GM19467 (cell line): ENCODE measurements at regions not wholly inside any gene's neighbourhood (a gene's known extent, or its start where the extent isn't known, plus 50 kb on each side); places are given as distances from the start of the nearest gene placed in this dataset.

ENCODE experiments used
- ATAC-seq: cut with Tn5 transposase; IDR thresholded peaks from one replicate; pipeline ENCODE4 v1.9.1; 2021; ENCODE audit warnings: mild to moderate bottlenecking, moderate library complexity; ENCODE audit not compliant: unreplicated experiment

DNA sequence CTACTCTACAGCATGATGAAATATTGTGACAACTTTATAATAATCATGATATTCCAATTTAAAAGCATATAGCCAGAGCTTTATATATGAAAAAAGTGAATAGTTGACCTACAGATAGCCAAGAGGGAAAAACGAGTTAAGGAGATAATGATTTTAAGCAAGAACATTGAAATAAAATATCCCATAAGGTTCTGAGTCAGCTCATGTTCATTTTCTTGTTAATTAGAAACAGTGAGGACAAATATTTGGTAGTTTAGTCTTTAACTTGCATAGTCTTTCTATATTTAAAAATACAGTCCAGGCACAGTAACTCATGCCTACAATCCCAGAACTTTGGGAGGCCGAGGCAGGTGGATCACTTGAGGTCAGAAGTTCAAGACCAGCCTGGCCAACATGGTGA lies 55.8 kb upstream of the CDH6 start:
- no peak for ATAC-seq

- no peak for ATAC-seq
Measured at GRCh38 chr5:31135542-31135941, 57.9 kb upstream of the CDH6 start.

DNA sequence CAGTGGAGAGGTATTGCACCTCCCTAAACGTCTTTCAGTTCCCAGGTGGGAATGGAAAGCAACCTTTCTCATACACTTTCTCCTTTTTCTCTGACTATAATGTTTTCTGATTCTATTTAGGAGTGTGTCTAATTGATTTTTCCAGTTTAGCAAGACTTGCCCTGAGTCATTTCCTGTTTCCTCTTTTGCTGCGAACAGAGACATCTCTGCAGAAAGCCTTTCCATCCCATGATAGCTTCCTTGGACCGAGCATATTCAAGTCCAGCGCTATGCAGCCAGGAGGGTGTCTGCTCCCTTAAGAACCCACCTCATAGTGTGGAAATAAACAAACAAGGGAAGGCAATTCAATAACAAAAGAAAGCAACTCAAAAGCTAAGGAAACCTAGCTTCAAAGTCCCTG lies 60.0 kb upstream of the CDH6 start:
- ATAC-seq: no peak

DNA sequence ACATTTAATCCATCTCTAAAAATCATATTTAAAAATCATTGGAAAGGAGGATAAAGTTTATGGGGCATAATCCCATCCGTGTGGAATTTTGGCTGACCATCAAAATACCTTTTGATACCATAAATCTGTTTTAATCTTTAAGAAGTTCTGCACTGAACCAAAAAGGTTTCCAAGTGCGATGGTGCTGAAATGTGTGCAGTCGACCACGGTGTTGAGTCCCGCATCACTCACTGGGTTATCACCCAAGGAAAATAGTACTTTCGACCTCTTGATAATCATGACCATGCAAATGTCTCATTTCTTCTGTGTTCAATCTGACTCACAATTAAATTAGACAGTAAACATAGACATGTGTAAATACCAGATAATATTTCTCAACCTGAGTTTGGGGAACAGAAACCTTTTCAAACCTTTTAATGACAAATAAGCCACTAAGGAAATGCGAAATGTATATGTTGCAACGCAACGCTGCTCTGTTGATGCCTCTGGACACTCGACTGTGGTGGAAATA lies 62.0 kb upstream of the CDH6 start:
- ATAC-seq: no peak

DNA sequence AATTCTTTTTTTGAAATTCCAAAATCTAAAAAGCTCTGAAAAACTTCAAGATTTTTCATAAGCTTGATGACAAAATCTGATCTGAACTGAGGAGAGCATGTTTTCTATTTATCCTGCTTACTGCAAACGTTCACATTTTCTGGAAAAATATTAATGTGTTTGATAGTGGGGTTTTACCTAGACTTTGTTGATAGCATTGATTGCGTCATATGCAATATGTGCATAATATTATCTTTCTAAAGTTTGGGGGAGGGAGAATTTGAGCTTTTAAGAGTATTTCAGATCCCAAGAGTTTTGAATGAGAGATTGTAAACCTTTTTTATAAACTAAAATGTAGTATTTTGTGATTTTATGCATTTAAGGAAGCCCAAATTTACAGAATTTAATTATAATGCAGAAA lies 62.8 kb upstream of the CDH6 start:
- ATAC-seq: no peak

- no peak for ATAC-seq
Measured at GRCh38 chr5:31124651-31125305, 68.7 kb upstream of the CDH6 start.

DNA sequence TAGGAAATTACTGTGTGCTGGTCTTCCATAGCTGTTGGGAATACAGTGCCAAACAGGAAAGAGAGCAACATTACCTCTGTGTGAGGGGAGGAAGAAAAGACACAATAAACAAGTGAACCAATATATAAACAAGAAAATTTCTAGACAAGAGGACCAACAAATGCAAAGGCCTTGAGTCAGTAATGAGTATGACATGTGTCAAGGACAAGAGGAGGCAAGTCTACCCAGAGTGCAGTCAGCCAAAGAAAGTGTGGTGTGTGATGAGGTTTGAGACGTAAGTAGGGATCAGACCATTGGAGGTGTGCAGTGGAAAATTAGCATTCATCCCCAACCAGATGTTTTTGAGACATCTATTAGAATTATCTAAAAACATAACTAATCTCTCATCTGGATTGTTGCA lies 69.5 kb upstream of the CDH6 start:
- ATAC-seq: no peak

DNA sequence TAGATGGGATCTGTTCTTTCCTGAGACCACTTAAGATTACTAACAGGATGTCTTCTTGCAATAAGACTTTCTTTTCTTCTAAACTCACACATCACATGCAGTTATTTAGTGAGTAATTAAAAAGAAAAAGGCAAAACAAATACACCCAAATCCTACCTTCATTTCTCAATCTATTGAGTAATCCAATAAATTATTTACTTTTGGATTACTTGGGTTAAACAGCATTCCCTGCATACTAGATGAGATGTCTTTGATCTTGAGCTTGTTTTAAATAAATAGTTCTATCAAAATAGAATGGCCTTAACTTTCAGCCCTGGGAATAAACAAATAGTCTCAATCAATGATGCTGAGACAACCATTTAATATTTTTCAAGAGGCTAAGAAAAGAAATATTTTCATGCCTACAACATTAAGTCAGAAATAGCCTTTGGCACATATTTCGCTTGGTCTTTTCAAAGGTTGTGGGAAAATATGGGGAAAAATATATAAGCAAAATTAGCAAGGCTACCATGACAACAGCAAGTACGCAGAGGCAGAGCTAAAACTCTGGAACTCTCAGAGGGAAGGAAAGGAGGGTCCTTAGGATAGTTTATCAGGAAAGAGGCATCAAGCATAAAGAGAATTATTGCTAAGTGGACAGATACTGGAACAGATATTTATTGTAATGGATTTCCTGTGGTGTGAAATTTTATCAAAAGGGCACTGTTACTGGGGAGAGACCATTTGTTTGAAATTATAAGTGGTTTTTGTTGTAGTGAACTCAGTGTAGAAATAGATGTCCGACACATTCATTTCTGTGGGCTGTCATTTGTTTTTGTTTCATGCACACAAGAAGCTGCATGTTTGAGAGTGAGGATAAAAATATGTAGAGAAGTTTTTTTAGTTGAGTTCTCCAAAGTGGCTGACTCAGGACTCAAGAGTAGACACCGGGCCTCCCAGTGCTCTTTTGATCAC lies 70.2 kb upstream of the CDH6 start:
- no peak for ATAC-seq

DNA sequence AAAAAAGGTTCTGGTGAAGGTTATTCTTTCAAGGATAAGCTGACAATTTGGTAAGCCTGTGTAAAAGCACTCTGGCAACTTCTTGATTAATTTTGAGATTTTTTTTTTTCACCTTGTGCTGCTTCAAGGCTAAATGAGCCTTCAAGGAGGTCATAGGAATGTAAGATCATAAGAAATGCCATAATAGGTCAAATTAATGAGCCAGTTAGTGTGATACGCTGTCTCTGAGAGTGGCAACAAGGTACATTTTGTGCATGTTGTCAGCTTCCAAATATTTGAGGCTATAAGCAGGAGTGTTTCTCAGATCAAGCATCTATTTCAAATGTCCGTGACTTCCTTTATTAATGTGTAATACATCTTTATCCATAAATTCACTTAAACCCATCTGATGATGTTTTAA lies 72.3 kb upstream of the CDH6 start:
- ATAC-seq: no peak

- ATAC-seq: no peak
Measured at GRCh38 chr5:31120642-31120948, 72.9 kb upstream of the CDH6 start.

- no peak for ATAC-seq
Measured at GRCh38 chr5:31119938-31120641, 73.4 kb upstream of the CDH6 start.

DNA sequence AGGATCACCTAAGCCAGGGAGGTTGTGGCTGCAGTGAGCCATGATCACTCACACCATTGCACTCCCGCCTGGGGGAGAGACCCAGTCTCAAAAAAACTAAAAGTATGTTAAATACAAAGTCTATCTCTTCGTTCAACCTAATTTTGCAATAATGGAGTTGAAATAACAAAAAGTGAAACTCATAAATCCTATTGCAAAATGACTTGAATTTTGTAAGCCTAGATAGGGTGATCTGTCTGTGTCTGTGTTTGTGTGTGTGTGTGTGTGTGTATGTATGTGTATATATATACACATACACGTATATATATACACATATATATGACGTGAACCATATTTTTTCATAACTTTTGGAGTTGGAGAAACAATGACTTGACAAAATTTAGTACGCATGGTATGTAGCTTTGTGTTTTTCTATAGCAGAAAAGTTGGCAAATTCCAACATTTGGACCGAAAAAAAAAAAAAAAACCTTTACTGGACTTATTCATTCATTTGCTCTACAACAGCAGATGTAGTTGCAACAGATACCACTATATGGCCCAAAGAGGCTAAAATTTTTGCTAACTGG lies 76.9 kb upstream of the CDH6 start:
- ATAC-seq: no peak

DNA sequence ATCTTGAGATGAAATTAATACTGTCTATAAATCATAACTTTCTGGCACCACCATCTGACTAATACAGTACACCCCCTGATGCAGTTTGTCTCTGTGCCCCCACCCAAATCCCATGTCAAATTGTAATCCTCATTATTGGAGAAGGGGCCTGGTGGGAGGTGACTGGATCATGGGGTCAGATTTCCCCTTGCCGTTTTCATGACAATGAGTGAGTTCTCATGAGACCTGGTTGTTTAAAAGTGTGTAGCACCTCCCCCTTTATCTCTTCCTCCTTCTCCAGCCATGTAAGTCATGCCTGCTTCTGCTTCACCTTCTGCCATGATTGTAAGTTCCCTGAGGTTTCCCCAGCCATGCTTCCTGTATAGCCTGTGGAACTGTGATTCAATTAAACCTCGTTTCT lies 78.7 kb upstream of the CDH6 start:
- ATAC-seq: no peak

GRCh38 chr5:31113666-31114350 lies 79.7 kb upstream of the CDH6 start:
- ATAC-seq: no peak

DNA sequence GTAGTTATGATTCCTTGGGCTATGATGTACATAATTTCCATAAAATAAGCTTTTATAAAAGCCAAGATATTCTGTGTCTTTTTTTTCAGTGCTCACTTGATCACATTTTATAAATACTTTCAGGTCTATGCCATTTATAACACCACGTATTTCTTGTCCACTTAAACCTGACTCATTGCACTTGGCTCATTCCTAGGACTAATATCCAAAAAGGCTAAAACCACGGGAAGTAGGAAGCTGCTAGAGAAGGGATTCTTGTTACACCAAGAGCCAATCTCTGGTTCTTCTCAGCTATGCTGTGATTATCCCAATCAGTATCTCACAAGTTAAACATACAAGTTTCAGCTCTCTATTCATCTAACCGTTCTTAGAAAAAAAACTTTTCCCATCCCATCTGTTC lies 80.4 kb upstream of the CDH6 start:
- no peak for ATAC-seq

GRCh38 chr5:31107091-31107518 lies 86.4 kb upstream of the CDH6 start:
- no peak for ATAC-seq

DNA sequence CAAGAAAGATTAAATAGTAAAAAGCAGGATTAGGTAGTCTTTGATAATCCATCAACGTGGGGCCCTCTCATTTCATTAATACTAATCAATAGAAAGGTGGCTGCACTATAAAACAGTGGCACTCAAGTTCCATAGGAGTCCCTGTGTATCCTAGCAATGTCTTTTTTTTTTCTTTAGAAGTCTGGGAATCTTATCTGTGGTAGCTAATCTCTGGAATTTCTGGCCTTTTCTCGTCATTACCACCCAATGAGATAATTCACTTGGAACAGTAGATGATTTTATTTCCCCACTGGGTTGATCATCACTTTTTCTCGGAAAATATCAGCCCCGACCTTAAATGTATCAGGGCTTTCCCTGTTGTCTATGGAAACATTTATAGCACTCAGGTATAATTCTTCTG lies 86.8 kb upstream of the CDH6 start:
- no peak for ATAC-seq

DNA sequence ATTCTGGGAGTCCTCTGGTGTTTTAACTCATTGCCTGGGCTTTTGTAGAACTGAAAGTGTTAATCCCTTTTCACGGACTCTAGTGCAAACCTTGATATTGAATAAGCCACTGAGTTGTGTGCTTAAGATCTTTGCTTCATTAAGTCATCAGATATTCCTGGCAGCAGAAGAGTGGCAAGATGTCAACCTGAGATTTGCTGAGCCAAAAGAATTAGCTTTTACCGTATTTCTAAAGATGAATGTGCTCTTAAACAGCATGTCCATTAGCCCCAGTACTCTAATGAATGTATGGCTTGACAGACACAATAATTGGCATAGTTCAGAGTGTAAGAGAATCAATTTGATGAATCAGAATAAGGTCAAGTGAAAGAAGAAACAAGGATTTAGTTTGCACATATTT lies 87.2 kb upstream of the CDH6 start:
- ATAC-seq: no peak

- ATAC-seq: no peak
Measured at GRCh38 chr5:31104775-31105174, 88.7 kb upstream of the CDH6 start.

- no peak for ATAC-seq
Measured at GRCh38 chr5:31100781-31101310, 92.6 kb upstream of the CDH6 start.
